Mesenchymal stem cell (in vitro differentiated cells and primary cell): ENCODE measurements at regions not wholly inside any gene's neighbourhood (a gene's known extent, or its start where the extent isn't known, plus 50 kb on each side); places are given as distances from the start of the nearest gene placed in this dataset.

ENCODE experiments used
- DNase-seq: peaks from one replicate; pipeline ENCODE4 v3.0.0-alpha.2; 2013
- H2AFZ ChIP-seq: one replicate; pipeline ENCODE4 v1.6.1; 2013; ENCODE audit warnings: low read depth, mild to moderate bottlenecking, control low read depth, inconsistent platforms, low read length, moderate library complexity
- H2AK5ac ChIP-seq: 2 replicates; pipeline ENCODE4 v1.6.1; 2013; ENCODE audit warnings: low read length, moderate library complexity, mild to moderate bottlenecking, inconsistent platforms; ENCODE audit not compliant: severe bottlenecking
- H2BK120ac ChIP-seq: one replicate; pipeline ENCODE4 v1.6.1; 2013; ENCODE audit warnings: low read depth, mild to moderate bottlenecking, inconsistent platforms, low read length, moderate library complexity
- H2BK12ac ChIP-seq, 2 experiments: one replicate each; pipeline ENCODE4 v1.6.1; 2013; ENCODE audit warnings: inconsistent platforms in 2 of 2, low read length in 2 of 2, mild to moderate bottlenecking in 2 of 2, moderate library complexity in 2 of 2, control low read depth in 1 of 2
- H2BK15ac ChIP-seq: one replicate; pipeline ENCODE4 v1.6.1; 2013; ENCODE audit warnings: mild to moderate bottlenecking, low read depth, inconsistent platforms; ENCODE audit not compliant: poor library complexity, severe bottlenecking
- H2BK5ac ChIP-seq: 2 replicates; pipeline ENCODE4 v1.6.1; 2013; ENCODE audit warnings: low read depth, mild to moderate bottlenecking, low read length, control low read depth, inconsistent platforms; ENCODE audit not compliant: poor library complexity, severe bottlenecking
- H3K14ac ChIP-seq, 2 experiments: one replicate each; pipeline ENCODE4 v1.6.1; 2013; ENCODE audit warnings: inconsistent platforms in 2 of 2, low read length in 2 of 2, control low read depth in 1 of 2, mild to moderate bottlenecking in 1 of 2, moderate library complexity in 1 of 2
- H3K18ac ChIP-seq, 2 experiments: one replicate each; pipeline ENCODE4 v1.6.1; 2013; ENCODE audit warnings: inconsistent platforms in 2 of 2, low read length in 2 of 2, control low read depth in 1 of 2, low read depth in 1 of 2, mild to moderate bottlenecking in 1 of 2
- H3K23ac ChIP-seq, 2 experiments: one replicate each; pipeline ENCODE4 v1.6.1; 2013; ENCODE audit warnings: inconsistent platforms in 2 of 2, low read length in 2 of 2, mild to moderate bottlenecking in 2 of 2, moderate library complexity in 2 of 2, control low read depth in 1 of 2
- H3K27ac ChIP-seq: 2 replicates; pipeline ENCODE4 v1.5.1; 2013; ENCODE audit warnings: mild to moderate bottlenecking, moderate library complexity, low read length, control low read depth, inconsistent platforms; ENCODE audit not compliant: poor library complexity, severe bottlenecking
- H3K27me3 ChIP-seq, 2 experiments: 2 replicates each; pipeline versions ENCODE4 v1.6.1 to v1.7.0; 2013; ENCODE audit warnings: low read length in 2 of 2, mild to moderate bottlenecking in 2 of 2, moderate library complexity in 2 of 2, control low read depth in 1 of 2, inconsistent platforms in 1 of 2; ENCODE audit not compliant: control insufficient read depth in 1 of 2, insufficient read depth in 1 of 2
- H3K36me3 ChIP-seq, 2 experiments: 2 replicates each; pipeline versions ENCODE4 v1.6.1 to v1.7.0; 2013; ENCODE audit warnings: low read length in 2 of 2, control low read depth in 1 of 2, inconsistent platforms in 1 of 2, low read depth in 1 of 2, mild to moderate bottlenecking in 1 of 2; ENCODE audit not compliant: insufficient read depth in 2 of 2, control insufficient read depth in 1 of 2
- H3K4ac ChIP-seq, 2 experiments: one replicate each; pipeline ENCODE4 v1.6.1; 2013; ENCODE audit warnings: inconsistent platforms in 2 of 2, low read length in 2 of 2, mild to moderate bottlenecking in 2 of 2, moderate library complexity in 2 of 2, control low read depth in 1 of 2, low read depth in 1 of 2
- H3K4me1 ChIP-seq: 2 replicates; pipeline ENCODE4 v1.6.1; 2013; ENCODE audit warnings: low read depth, low read length, control low read depth; ENCODE audit not compliant: control insufficient read depth, insufficient read depth
- H3K4me2 ChIP-seq: 2 replicates; pipeline ENCODE4 v1.6.1; 2013; ENCODE audit warnings: low read length, mild to moderate bottlenecking, inconsistent platforms; ENCODE audit not compliant: poor library complexity, severe bottlenecking
- H3K4me3 ChIP-seq, 2 experiments: 2 replicates each; pipeline versions ENCODE4 v1.5.1 to v1.7.0; 2013; ENCODE audit warnings: low read length in 2 of 2, mild to moderate bottlenecking in 2 of 2, control low read depth in 1 of 2, low read depth in 1 of 2; ENCODE audit not compliant: insufficient read depth in 1 of 2
- H3K79me1 ChIP-seq: replicated peaks from 2 replicates; pipeline ENCODE4 v1.6.1; 2013; ENCODE audit warnings: mild to moderate bottlenecking, control low read depth, low read length, inconsistent platforms; ENCODE audit not compliant: poor library complexity, severe bottlenecking
- H3K9ac ChIP-seq: 2 replicates; pipeline ENCODE4 v1.7.0; 2013; ENCODE audit warnings: mild to moderate bottlenecking, low read length, moderate library complexity
- H3K9me3 ChIP-seq: 2 replicates; pipeline ENCODE4 v1.7.0; 2013; ENCODE audit warnings: mild to moderate bottlenecking, low read length; ENCODE audit not compliant: control insufficient read depth
- H4K8ac ChIP-seq: one replicate; pipeline ENCODE4 v1.6.1; 2013; ENCODE audit warnings: inconsistent platforms, mild to moderate bottlenecking, low read length, moderate library complexity
- H4K91ac ChIP-seq: one replicate; pipeline ENCODE4 v1.6.1; 2013; ENCODE audit warnings: mild to moderate bottlenecking, low read length, inconsistent platforms
- WGBS: methylation state at CpG from one replicate; pipeline ENCODE4 v1.1.7; 2013; ENCODE audit warnings: mixed read lengths; 5-methylcytosine and 5-hydroxymethylcytosine counted together

DNA sequence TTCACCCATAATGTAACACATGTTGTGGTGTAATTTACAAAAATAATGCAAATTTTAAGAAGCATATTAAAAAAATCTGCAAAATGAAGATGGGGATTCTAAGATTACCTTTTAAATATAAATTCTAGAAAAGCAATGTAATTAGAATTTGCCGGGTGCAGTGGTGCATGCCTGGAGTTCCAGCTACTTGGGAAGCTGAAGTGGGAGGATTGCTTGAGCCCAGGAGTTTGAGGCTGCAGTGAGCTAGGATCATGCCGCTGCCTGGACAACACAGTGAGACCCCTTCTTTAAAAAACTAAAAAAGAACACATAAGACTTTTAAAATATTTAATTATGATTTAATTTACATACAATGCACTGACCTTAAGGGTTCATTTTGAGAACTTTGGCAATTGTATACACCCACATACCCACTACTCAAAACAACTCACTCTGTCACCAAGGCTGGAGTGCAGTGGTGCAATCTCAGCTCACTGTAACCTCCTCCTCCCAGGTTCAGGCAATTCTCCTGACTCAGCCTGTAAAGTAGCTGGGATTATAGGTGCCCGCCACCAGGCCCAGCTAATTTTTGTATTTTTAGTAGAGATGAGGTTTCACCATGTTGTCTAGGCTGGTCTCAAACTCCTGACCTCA lies 134.0 kb upstream of the TBL1XR1 start:
- Histone ChIP-seq H3K36me3 (no peaks in the 10 kb centered on the region), H3K18ac (no peak overlapping the region), H2BK12ac (no peak overlapping the region), H2AFZ (no peak overlapping the region), H2AK5ac (no peak overlapping the region), H3K79me1 (no peaks in the 10 kb centered on the region), H3K4me2 (no peak overlapping the region), H3K23ac (no peak overlapping the region), H2BK5ac (no peak overlapping the region), H3K14ac (no peak overlapping the region), H4K91ac (no peak overlapping the region), H3K9me3 (no peaks in the 10 kb centered on the region), H3K4ac (no peak overlapping the region), H3K4me3 (no peak overlapping the region), H3K27me3 (no peaks in the 10 kb centered on the region), H4K8ac (no peak overlapping the region), H2BK120ac (no peak overlapping the region), H3K27ac (no peak overlapping the region), H3K9ac (peak overlapping the region; percentile 37), H2BK15ac (no peak overlapping the region), H3K4me1 (no peaks in the 10 kb centered on the region)
- WGBS, result 89% methylated on average over 2 of the region's 3 CpGs
- no peak for DNase-seq

DNA sequence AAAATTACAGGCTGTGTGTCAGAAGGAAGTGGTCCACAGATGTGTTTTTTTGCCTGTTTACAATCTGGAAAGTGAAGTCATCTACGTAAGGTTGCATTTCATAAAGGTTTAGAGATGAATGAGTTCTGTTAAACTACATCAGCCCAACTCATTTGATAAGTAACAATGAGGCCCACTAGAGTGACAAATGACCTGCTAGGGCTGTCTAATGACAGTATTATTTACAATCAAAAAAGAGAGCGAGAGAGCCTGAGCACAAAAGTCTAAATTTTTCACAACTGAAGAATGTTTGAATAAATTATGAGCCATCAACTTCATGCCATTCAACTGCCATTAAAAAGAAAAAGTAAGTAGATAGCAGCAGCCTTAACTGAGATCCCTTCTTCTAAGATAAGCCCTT lies 135.7 kb upstream of the TBL1XR1 start:
- Histone ChIP-seq H3K4me1 (no peaks in the 10 kb centered on the region), H3K18ac (no peak overlapping the region), H2BK12ac (no peak overlapping the region), H2BK5ac (no peak overlapping the region), H2BK120ac (no peak overlapping the region), H4K91ac (no peak overlapping the region), H3K9ac (no peak overlapping the region), H2AK5ac (no peak overlapping the region), H3K23ac (no peak overlapping the region), H3K4me3 (no peak overlapping the region), H4K8ac (no peak overlapping the region), H3K4me2 (no peak overlapping the region), H3K79me1 (no peaks in the 10 kb centered on the region), H3K9me3 (no peaks in the 10 kb centered on the region), H3K14ac (no peak overlapping the region), H3K36me3 (no peaks in the 10 kb centered on the region), H3K4ac (no peak overlapping the region), H3K27ac (no peak overlapping the region), H2BK15ac (no peak overlapping the region), H2AFZ (no peak overlapping the region), H3K27me3 (no peaks in the 10 kb centered on the region)
- 89% methylated on average over 1 of the region's 2 CpGs for WGBS
- no peak for DNase-seq

DNA sequence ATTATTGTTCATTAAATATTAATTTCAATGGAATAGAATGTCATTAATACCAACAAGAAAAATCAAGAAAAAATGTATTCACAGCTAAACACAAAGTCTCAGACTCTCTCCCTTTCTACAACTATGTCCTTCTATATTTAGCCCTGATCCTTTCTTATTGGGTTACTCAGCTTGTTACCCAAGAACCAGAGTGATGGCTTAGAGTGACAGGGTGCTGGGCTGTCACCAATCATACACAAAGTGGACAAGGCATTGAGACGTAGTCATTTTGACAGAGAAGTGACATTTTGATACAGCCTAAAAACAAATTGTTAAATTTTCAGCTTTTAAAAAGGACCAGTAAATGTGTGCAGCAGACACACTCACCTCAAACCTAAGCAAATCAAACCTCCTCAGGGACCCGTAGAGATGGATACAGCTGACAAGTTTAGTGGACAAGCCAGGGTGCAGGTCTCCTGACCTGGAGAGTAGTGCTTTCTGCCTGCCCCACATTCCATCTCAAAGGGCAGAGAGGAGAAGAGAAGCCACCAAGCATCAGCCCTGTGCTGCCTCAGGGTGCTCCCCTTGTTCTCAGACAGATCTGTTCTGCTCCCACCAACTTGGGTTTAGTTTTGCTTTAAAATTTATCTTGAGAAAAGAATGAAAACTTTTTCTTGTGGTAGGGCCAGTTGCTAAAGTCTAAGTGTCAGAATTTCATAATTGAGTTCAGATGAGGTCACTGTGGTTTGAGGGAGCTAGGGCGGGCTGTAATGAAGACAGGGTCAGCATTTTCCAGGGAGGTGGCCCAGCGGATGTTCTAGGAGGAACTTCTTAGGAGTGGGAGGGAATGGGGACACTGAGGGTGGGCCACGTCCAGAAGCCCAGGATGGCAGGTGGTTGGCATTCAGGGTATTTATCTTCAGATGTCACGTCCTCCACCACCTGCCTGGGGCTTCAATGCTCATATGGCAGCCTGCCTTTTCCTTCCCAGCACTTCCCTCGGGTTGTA lies 136.5 kb upstream of the TBL1XR1 start:
- Histone ChIP-seq H2AK5ac (no peak overlapping the region), H2BK15ac (no peak overlapping the region), H3K4ac (no peak overlapping the region), H3K27ac (no peak overlapping the region), H3K4me3 (no peak overlapping the region), H3K14ac (no peak overlapping the region), H3K9me3 (no peaks in the 10 kb centered on the region), H3K23ac (no peak overlapping the region), H3K4me2 (no peak overlapping the region), H3K18ac (peak overlapping the region; percentile 1 to 4), H3K9ac (no peak overlapping the region), H3K36me3 (no peaks in the 10 kb centered on the region), H3K4me1 (peaks cover 2% of the 10 kb centered on the region), H3K79me1 (no peaks in the 10 kb centered on the region), H4K8ac (no peak overlapping the region), H2AFZ (no peak overlapping the region), H4K91ac (no peak overlapping the region), H3K27me3 (no peaks in the 10 kb centered on the region), H2BK12ac (peak overlapping the region in 1 of 2 experiments; percentile 26), H2BK5ac (no peak overlapping the region), H2BK120ac (no peak overlapping the region)
- 84% methylated on average over 3 of the region's 7 CpGs for WGBS
- DNase-seq, result peak; percentile 35

DNA sequence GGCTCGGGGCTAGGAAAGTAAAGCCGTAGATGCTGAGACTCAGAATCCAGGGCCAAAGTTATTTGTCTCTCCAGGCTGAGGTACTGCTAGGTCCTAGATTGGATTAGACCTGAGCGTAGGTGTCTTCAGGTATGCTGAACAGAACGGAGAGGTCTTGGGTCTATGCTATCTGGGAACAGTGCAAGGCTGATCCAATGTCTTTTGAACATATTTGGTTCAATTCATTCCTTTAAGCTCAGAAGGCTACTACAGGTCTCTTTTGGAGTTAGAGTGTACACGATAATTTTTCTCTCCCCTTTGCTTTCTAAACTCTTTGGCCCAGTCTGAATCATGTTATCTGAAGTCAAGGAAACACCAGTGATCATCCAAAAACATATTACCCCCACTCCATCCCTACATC lies 137.5 kb upstream of the TBL1XR1 start:
- Histone ChIP-seq H3K4me1 (peaks cover 2% of the 10 kb centered on the region), H3K23ac (no peak overlapping the region), H3K4me2 (no peak overlapping the region), H3K4ac (no peak overlapping the region), H2BK5ac (no peak overlapping the region), H2BK120ac (no peak overlapping the region), H3K36me3 (no peaks in the 10 kb centered on the region), H3K18ac (no peak overlapping the region), H3K9ac (no peak overlapping the region), H3K14ac (no peak overlapping the region), H2AFZ (no peak overlapping the region), H3K79me1 (no peaks in the 10 kb centered on the region), H3K4me3 (no peak overlapping the region), H4K91ac (no peak overlapping the region), H2BK12ac (no peak overlapping the region), H2AK5ac (no peak overlapping the region), H2BK15ac (no peak overlapping the region), H4K8ac (no peak overlapping the region), H3K27me3 (no peaks in the 10 kb centered on the region), H3K27ac (no peak overlapping the region), H3K9me3 (no peaks in the 10 kb centered on the region)
- no peak for DNase-seq
- 98% methylated on average over 5 of the region's 5 CpGs for WGBS
